ENCODE measurements at regions not wholly inside any gene's neighbourhood (a gene's known extent, or its start where the extent isn't known, plus 50 kb on each side); places are given as distances from the start of the nearest gene placed in this dataset.
A peak's percentile ranks its signal among the peaks of the same experiment; 100 is the strongest.

- WGBS (ENCODE audit: low lambda C conversion rate) = 57% methylated on average over 2 of the region's 2 CpGs
- ChIA-PET CTCF (ENCODE audit: low intra/inter-chr PET ratio, low total read pairs) (no interaction called here), POLR2A (interaction anchor here (1.0 kb wide), 1 partner anchor 14 kb away, joined by 7 read pairs; no protein-coding TSS in a partner anchor)
- intact Hi-C loops (cut with micrococcal nuclease; ENCODE audit: unreplicated experiment) = no loop called here
- Histone ChIP-seq H4K20me1 (ENCODE audit: insufficient read depth, low read length) (no peaks in the 10 kb centered on the region), H2AFZ (ENCODE audit: low read length) (no peak overlapping the region), H3K27ac (ENCODE audit: extremely low read length, insufficient read depth, low read length) (no peak overlapping the region), H3K79me2 (ENCODE audit: insufficient read depth, low read length) (no peaks in the 10 kb centered on the region), H3K4me3 (replicated peaks in 1 of 3; ENCODE audit: insufficient read depth in 1 of 3, low read depth in 2 of 3, low read length in 3 of 3) (no peak overlapping the region), H3K36me3 (replicated peaks in 1 of 2; ENCODE audit: control insufficient read depth in 1 of 2, insufficient read depth in 2 of 2, low read length in 2 of 2) (no peaks in the 10 kb centered on the region), H3K9me3 (ENCODE audit: low read length) (no peaks in the 10 kb centered on the region), H3K27me3 (ENCODE audit: control insufficient read depth in 1 of 2, insufficient read depth in 2 of 2, low read length in 2 of 2) (no peaks in the 10 kb centered on the region), H3K4me2 (ENCODE audit: low read depth, low read length) (peak overlapping the region; percentile 43), H3K4me1 (ENCODE audit: insufficient read depth, low read length) (peaks cover 41% of the 10 kb centered on the region), H3K9ac (ENCODE audit: insufficient read depth, low read depth, low read length) (no peak overlapping the region)
- ATAC-seq = peak; percentile 55
- no TSS peak for BruUV-seq (replicated peaks)
- no peak for FAIRE-seq
- in situ Hi-C loops (cut with HindIII; ENCODE audit: extremely low pct_ligation_motif_present, low pct_unique_long_range_greater_than_20kb) = no loop called here
- peak; percentile 63 for DNase-seq (ENCODE audit: low spot score)
- 0 out of 2 replicates have a peak, but pooled peaks have one; percentile 19 for TF ChIP-seq FOSL1 (CRISPR knock-in tag; IDR thresholded peaks at IDR 0.05; ENCODE audit: borderline replicate concordance)
- 0 out of 2 replicates have a peak, but pooled peaks have one; percentile 27 for TF ChIP-seq MIXL1 (CRISPR knock-in tag; IDR thresholded peaks at IDR 0.05)
- TF ChIP-seq HOXD1 (CRISPR knock-in tag; IDR thresholded peaks at IDR 0.05) = no peak
- no peak for TF ChIP-seq ATRX (CRISPR knock-in tag; IDR thresholded peaks at IDR 0.05; ENCODE audit: borderline replicate concordance)
- no peak for TF ChIP-seq ZBTB2 (CRISPR knock-in tag; IDR thresholded peaks at IDR 0.05; ENCODE audit: low read depth)
- TF ChIP-seq FOSL2 (CRISPR knock-in tag; IDR thresholded peaks at IDR 0.05) = 0 out of 2 replicates have a peak, but pooled peaks have one; percentile 24
- TF ChIP-seq MED13 (CRISPR knock-in tag; IDR thresholded peaks at IDR 0.05) = no peak
- TF ChIP-seq HNF4A (CRISPR knock-in tag; IDR thresholded peaks at IDR 0.05) = no peak
- peak in 1 of 2 experiments; percentile 57; a peak in 1 of 4 replicates for TF ChIP-seq KLF16 (CRISPR knock-in tag; IDR thresholded peaks at IDR 0.05)
- TF ChIP-seq ZNF672 (CRISPR knock-in tag; IDR thresholded peaks at IDR 0.05) = no peak
- peak in 1 of 2 experiments; percentile 13; a peak in 1 of 4 replicates for TF ChIP-seq NR2F1 (CRISPR knock-in tag; IDR thresholded peaks at IDR 0.05)
- TF ChIP-seq RBM22 (optimal IDR thresholded peaks at IDR 0.05; ENCODE audit: low read length) = no peak
- 0 out of 2 replicates have a peak, but pooled peaks have one; percentile 38 for TF ChIP-seq RARA (CRISPR knock-in tag; IDR thresholded peaks at IDR 0.05)
- peak; percentile 42; the same call in 1 of the 2 replicates for TF ChIP-seq ARID3A (IDR thresholded peaks at IDR 0.05; ENCODE audit: low read depth, low read length)
- no peak for TF ChIP-seq ZFP37 (CRISPR knock-in tag; IDR thresholded peaks at IDR 0.05; ENCODE audit: borderline replicate concordance)
- no peak for TF ChIP-seq MXD4 (CRISPR knock-in tag; IDR thresholded peaks at IDR 0.05)
- TF ChIP-seq ARID4A (CRISPR knock-in tag; IDR thresholded peaks at IDR 0.05; ENCODE audit: borderline replicate concordance) = no peak
- no peak for TF ChIP-seq PHF20 (CRISPR knock-in tag; IDR thresholded peaks at IDR 0.05)
These were observed 162.6 kb downstream of the TOX3 start for GRCh38 chr16:52384378-52384777.
